GM19463 (cell line): ENCODE measurements at regions not wholly inside any gene's neighbourhood (a gene's known extent, or its start where the extent isn't known, plus 50 kb on each side); places are given as distances from the start of the nearest gene placed in this dataset.

Source experiments
- ATAC-seq: cut with Tn5 transposase; IDR thresholded peaks from one replicate; pipeline ENCODE4 v1.9.1; 2021; ENCODE audit warnings: mild to moderate bottlenecking, moderate library complexity; ENCODE audit not compliant: unreplicated experiment

DNA sequence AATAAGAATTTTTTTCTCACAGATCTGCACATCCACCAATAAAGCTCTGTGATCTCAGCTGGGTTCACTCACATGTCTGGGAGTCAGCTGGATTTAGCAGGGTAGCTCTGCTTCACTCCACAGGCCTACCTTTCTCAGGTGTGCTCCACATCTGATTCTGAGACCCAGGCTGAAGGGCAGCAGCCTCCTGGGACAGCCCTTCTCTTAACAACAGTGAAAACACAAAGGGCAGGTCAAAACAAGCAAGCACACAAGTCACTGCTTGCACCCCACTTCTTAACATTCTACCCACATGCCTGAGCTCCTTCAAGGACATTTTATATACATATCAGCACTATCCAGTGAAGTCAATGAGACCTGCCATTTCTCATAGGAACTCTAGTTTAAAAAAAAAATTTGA lies 96.0 kb upstream of the MAP3K4 start:
- no peak for ATAC-seq

DNA sequence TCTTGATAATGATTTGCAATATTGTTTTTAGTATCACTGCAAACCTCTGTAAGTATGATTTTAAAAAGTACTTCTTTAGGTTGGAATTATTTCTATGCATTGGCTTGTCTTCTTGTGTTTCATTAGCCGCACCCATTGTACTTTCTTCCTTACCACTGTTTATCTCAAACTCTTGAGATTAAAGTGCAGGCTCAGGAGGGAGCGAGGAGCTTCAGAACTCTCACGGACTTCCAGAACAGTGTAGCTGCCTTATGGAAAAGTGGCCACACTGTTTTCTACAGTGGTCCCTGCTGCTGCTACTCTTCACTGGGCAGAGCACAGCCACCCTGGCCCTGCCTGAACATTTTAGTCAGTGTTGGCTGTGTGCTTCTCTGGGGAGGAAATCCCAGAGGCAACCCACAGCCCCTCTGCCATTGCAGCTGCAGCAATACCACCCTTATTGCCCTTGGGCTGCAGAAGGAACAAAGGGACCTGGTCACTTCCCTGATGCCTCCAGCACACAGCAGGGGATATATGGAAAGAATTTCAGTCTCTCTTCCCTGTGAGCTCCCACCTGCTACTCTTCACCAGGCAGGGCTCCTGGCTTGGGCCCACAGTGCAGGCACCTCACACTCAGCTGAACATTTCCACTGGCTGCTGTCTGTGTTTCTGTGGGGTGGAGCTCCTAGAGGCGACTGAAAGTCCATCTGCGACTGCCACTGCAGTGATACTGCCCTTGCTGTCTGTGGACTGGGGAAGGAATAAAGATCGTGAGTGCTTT lies 91.7 kb upstream of the MAP3K4 start:
- no peak for ATAC-seq

DNA sequence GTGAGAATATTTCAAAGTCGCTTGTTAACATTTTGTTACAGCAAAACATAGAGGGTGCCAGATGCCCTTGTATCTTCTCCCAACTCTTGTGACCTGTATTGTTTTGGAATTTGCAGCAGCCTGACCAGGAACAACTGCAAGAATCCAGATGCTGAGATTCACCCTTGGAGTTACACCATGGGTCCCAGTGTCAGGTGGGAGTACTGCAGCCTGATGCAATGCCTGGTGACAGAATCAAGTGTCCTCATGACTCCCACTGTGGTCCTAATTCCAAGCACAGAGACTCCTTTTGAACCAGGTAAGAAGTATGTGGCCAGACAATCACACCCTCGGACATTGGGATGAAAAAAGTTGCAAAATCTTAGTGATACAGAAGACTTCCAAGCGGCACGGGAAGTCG lies 79.6 kb upstream of the MAP3K4 start:
- no peak for ATAC-seq

DNA sequence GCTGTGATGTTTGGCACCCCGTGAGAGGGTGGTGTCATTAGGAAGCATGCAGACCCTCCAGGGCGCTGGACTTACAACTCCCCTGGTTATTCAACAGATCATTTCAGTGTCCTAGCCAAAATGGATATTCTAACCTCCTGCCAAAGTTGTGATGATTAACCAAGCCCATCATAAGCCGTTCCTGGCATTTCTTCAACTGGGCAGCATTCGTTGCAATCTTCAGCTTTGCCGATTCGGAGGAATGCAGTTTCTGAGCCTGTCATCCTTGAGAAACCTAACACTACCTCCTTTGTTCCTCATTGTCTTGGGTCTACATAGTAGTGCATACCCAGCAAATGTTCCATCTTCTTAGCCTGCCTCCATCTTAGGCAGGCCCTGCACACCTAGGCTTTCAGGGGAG lies 79.2 kb upstream of the MAP3K4 start:
- ATAC-seq, result no peak

DNA sequence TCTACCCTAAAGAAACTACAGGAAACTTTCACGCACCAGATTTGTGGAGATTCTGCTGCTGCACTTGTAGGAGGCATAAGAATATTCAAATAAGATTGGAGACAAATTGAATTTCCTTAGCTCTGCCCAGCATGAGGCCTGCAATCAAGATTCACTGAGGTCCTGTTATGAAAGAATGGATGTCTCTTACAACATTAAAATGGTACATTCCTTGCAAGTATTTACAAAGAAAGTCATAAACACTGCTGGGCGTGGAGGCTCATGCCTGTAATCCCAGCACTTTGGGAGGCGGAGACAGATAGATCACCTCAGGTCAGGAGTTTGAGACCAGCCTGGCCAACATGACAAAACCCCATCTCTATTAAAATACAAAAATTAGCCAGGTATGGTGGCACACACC lies 74.0 kb upstream of the MAP3K4 start:
- ATAC-seq, result no peak

DNA sequence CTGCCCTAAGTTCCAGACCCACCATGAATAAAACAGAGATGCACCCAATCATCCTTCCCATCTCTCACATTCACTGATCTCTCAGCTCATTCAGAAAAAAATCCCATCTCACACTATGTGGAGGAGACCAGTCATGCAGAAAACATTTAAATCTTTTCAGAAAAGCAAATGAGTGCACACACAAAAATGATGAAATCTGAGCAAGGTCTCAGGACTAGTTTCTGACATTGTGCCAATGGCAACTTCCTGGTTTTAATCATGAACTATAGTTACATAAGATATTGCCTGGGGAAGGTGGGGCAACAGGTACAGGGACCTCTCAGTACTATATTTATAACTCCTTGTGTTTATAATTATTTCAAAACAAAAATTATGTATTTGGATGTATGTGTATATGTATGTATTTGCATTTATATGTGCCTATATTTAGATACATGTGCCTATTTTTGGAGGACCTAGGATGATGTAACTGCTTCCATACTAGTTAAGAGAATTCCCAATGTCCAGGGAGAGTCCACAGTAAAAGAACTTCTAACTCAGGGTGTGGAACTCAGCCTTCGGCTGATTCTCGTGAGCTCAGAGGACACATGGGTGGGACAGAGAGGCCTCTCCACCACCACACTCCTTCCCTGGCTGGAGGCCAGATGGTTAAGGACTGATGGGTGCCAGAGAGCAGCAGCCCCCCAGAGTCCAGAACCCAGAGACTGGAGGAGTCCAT lies 71.7 kb upstream of the MAP3K4 start:
- no peak for ATAC-seq

DNA sequence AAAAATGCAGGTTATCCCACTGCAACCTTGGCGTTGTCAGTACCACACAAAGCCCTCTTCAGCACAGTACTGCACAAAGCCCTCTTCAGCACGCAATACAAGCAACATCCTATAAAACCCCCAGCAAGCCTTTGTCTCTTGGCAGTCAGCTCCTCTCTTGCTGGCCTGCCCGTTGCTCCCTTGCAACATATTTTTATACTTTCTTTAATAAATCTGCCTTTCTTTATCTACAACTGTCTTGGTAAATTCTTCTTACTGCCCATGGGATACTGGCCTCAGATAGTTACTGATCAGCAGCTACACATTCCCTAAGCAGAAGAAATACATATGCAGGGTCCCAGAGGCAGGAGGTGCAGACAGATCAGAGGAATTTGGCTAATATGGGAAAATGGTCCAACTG lies 70.5 kb upstream of the MAP3K4 start:
- no peak for ATAC-seq

DNA sequence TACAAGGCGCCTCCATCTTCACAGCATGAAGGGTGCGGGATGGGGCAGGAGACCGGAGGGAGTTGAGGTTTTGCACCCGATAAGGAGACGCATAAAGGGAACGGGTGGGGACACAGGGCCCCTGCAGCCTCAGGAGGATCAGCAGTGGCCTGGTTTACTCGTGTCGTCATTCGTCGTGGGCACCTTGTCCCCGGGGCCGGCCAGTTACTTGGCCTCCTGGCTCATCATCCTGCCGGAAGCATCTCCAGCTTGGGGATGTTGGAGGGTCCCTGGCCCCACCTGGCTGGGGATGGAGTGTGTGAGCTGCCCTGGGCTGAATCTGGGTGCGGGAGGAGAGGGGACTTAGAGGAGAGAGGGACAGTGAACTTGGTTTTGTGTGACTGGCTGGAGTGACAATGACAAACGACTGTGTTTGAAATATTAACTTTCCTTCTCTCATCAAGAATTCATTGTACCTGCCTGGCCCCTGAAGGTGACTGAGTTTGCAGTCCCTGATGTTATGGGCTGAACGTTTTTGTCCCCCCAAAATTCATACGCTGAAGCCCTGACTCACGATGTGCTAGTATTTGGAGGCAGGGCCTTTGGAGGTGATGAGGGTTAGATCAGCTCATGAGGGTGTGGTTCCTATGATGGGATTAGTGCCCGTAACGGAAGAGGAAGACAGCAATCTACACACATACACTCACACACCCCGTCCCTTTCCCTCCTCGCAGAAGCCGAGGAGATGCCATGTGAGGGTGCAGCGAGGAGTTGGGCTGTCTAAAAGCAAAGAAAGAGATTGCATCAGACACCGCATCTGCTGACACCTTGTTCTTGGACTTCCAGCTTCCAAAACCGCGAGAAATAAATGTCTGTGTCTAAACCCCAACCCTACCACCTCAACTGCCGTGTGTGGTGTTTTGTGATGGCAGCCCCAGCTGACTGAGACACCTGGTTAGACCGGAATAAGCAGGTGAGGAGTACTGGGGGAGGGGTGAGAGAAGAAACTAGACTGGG lies 65.0 kb upstream of the MAP3K4 start:
- ATAC-seq, result no peak

DNA sequence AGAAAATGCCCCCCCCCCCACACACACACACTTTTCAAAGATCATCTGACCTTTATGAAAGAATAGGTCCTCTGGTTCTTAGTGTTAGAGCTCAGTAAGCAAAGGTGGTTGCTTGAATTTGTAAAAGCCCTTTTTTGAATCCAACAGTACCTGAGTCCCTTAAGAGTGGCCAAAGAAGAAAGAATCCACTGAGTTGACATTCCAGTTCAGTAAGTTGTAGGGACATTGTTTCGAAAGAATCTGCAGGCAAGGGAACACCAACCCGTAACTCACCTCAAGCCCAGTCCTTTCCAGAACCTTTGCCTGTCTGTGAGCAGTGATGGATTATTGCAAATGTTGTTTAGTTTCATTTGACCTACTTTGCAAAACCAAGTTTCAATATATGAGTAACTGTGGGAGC lies 64.2 kb upstream of the MAP3K4 start:
- ATAC-seq, result no peak

DNA sequence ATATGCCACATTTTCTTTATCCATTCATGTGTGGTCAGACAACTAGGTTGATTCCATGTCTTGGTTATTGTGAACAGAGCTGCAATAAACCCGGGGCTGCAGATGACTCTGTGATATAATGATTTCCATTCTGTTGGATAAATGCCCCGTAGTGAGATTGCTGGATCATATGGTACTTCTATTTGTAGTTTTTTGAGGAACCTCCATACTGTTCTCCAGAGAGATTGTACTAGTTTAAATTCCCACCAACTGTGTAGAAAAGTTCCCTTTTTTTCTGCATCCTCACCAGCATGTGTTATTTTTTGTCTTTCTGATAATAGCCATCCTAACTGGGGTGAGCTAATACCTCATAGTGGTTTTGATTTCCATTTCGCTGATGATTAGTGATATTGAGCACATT lies 62.2 kb upstream of the MAP3K4 start:
- ATAC-seq, result no peak

DNA sequence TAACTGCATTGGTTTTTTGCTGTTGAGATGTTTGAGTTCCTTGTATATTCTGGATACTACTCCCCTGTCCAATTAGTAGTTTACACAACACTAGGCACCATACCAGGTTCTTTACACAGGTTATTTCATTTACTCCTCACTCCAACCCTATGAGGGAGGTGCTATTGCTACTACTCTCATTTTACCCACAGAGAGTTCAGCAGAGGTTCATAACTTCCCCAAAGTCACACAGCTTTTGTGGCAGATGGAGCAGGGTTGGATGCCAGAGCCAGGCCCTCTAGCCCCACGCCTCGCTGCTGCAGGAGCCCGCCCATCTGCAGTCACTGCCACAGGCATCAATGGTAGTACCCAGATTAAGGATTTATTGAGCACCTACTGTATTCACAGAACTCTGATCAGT lies 61.7 kb upstream of the MAP3K4 start:
- ATAC-seq, result peak; percentile 37

DNA sequence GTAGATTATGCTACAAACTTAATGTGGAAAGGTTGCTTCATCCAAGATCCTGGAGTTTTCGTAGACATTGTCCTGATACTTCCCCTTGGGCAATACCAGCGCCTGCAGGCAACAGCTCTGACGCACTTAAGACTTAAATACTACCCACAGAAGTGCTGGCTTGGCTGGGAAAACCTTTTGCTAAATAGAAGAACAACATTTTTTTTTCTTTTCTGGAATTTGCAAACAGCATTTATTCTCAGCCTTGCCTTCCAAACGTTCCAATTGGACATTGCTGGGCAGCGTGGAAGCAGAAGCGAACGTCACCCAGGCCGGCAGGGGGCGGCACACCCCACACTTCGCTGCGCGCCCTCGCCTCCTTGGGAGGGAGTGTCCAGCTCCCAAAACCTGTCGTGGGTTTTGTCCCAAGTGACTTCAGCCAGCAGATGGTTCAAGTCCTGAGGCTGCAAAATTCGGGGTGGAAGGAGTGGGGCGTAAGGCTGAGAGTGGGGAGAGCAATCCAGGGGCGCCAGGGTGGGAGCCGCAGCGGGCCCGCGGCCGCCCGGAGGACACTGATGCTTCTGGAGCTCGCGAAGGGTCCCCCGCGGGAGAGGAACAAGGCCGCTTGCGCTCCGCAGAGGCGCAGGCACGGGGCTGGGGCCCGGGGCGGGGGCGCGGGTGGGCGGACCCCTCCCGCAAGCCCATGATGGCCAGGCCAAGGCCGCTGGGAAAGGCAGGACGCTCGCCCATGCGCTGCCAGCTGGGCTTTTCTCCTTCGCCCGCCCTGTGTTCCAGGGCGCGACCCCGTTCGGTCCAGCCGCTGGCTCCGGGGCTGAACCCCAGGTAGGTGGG lies 60.8 kb upstream of the MAP3K4 start:
- peak; percentile 77 for ATAC-seq

DNA sequence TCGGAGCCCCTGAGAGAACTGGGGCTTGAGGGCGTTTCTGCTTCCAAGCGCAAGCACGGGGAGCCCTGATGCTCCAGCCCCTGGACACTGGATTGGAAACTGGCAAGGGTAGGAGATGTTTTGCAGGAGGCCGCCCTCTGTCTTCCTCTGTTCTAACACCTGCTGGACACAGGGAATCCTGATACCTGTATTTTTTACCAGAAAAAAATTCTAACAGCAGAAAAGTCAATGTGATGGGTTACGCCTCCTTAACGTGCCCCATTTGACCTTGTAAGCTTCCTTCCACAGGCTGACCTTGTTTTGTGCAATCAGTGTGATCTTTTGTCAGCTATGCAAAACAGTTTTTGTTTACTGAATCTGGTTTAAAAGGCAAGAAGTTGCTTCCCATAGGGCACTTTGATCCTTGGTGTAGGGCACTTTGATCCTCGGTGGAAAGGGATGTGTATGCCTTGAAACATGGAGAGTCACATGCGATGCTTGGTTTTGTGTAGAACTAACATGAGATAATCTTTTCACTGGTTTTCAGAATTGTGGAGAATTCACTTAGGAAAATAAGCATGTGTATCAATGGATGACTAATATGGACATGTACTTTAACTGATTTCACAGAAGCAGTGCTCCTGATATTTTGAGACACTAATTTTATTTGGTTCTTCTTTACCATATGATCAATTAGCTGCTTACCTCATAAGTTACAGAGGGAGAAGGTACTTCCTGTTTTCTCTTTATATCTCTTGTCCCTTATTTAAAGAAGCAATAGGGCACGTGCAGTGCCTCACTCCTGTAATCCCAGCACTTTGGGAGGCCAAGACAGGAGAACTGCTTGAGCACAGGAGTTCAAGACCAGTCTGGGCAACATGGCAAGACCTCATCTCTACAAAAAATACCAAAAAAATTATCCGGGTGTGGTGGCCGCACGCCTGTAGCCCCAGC lies 59.9 kb upstream of the MAP3K4 start:
- ATAC-seq, result no peak

DNA sequence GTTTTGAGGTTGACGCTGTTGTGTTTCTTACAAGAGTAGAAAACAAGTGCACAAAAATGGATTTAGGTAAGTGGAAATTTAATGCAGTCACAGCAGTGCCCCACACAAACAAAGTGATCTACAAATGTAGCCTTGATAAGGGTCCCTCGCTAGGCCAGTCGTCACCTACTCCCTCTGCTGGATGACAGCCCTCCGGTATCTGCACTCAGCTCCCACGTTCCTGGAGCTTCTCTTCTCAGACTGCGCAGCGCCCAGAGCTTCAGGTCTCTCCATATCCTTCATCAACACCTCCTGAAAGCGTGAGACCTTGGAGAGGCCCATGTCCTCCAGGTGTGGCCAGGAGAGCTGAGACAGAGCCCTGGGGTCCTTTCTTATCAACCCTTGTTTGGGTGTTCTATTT lies 58.3 kb upstream of the MAP3K4 start:
- no peak for ATAC-seq

DNA sequence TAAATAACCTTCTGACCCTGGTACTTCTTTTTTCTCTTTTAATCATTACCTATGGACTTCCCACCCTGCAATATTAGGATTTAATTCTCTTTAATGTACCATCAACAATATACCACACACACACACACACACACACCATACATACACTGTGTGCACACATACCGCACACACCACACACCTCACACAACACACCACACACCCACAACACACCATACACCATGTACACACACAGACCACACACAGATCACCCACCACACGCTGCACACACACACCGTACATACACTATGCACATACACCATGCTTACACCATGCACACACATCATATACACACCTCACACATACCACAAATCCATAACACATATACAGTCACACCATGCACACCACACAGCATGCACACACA lies 57.4 kb upstream of the MAP3K4 start:
- ATAC-seq, result no peak

DNA sequence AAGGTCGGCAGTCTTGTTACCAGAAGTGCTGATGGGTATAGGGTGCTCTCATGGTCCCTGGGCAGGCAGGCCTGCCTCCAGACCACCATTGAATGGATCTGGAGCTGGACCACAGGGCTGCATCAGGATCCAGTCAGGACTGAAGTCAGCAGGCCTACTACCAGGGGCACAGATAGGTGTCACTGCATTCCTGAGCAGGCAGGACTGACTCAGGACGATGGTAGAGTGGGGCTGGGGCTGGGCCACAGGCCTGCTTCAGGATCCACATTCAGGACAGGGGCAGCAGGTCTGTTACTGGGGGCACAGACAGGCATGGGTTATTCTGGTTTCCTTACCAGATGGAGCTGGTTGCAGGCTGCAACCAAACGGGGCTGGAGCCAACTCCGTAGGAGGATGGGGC lies 51.4 kb upstream of the MAP3K4 start:
- ATAC-seq, result no peak
